Neural progenitor cell (in vitro differentiated cells): ENCODE measurements at regions not wholly inside any gene's neighbourhood (a gene's known extent, or its start where the extent isn't known, plus 50 kb on each side); places are given as distances from the start of the nearest gene placed in this dataset.

Experiments used
- CTCF ChIP-seq: fragments of 200-600 bp; sonication (generic); IDR thresholded peaks from 2 replicates; pipeline ENCODE4 v1.5.1; 2017; ENCODE audit warnings: antibody characterized with exemption, mild to moderate bottlenecking
- EZH2 ChIP-seq: fragments of 200-600 bp; sonication (generic); IDR thresholded peaks from 2 replicates; pipeline ENCODE4 v1.6.1; 2017; ENCODE audit warnings: antibody characterized with exemption, mild to moderate bottlenecking, moderate library complexity
- EZH2phosphoT487 ChIP-seq: fragments of 200-600 bp; sonication (generic); IDR thresholded peaks from 2 replicates; pipeline ENCODE4 v1.6.1; 2017; ENCODE audit warnings: antibody characterized with exemption

GRCh38 chr10:31120961-31121685, 89.5 kb upstream of the ZNF438 start:
- no peak for TF ChIP-seq CTCF
- no peak for TF ChIP-seq EZH2
- TF ChIP-seq EZH2phosphoT487: no peak
